GM12892 (cell line): ENCODE measurements at regions not wholly inside any gene's neighbourhood (a gene's known extent, or its start where the extent isn't known, plus 50 kb on each side); places are given as distances from the start of the nearest gene placed in this dataset.

ENCODE experiments used
- POLR2A ChIP-seq: IDR thresholded peaks from 2 replicates; pipeline ENCODE4 v1.6.1; 2011; ENCODE audit warnings: low read depth, low read length, control low read depth
- POLR2AphosphoS5 ChIP-seq: IDR thresholded peaks from 2 replicates; pipeline ENCODE4 v1.6.1; 2011; ENCODE audit warnings: low read depth, low read length, control low read depth
- TAF1 ChIP-seq: IDR thresholded peaks from 2 replicates; pipeline ENCODE4 v1.6.1; 2011; ENCODE audit warnings: low read depth, mild to moderate bottlenecking, control low read depth, low read length, borderline replicate concordance

GRCh38 chr6:165877192-165877591 lies 214.2 kb upstream of the PDE10A start:
- TF ChIP-seq POLR2AphosphoS5 (no peak), POLR2A (no peak), TAF1 (no peak)
